WI38 (cell line): ENCODE measurements at regions not wholly inside any gene's neighbourhood (a gene's known extent, or its start where the extent isn't known, plus 50 kb on each side); places are given as distances from the start of the nearest gene placed in this dataset.

Experiments
- H3K4me3 ChIP-seq: 2 replicates; pipeline ENCODE4 v1.5.1; 2011; ENCODE audit warnings: low read depth, mild to moderate bottlenecking, control low read depth, low read length
- CTCF ChIP-seq: IDR thresholded peaks from 2 replicates; pipeline ENCODE4 v1.5.1; 2012; ENCODE audit warnings: low read depth, mild to moderate bottlenecking, control low read depth, low read length

DNA sequence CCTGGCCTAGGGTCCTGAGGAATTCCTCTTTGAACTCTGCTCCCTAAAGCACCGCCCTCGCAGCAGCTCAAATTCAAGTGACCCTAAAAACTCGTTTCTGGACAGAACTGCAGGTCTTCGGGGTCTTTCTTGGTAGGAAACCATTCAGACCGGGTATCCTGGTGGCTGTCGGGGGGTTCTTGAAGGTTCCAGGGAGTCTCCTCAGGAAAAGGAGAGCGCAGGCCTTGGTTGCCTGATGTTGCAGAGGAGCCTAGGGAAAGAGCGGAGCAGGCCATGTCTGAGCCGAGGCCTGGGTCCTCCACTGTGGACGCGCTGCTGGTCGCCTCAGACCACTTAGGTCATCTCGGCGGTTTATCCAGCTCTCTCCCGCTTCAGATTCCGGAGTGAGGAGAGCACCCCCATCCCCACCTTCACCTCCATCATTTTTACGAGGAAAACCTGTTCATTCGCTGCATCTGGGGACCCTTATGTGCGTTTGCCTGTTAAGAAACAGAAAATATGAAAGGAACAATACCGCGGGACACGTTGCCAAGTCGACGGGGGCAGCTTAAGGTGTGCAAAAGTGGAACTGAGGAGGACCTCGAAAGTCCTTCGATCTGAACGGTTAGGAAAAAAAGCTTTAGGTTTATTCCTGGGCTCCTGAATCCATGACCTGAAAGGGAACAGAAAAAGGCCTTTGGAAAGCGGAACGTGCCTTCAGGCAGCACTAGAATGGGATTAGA lies 299.4 kb downstream of the PARP8 start:
- TF ChIP-seq CTCF = no peak
- no peak overlapping the region for H3K4me3 ChIP-seq

DNA sequence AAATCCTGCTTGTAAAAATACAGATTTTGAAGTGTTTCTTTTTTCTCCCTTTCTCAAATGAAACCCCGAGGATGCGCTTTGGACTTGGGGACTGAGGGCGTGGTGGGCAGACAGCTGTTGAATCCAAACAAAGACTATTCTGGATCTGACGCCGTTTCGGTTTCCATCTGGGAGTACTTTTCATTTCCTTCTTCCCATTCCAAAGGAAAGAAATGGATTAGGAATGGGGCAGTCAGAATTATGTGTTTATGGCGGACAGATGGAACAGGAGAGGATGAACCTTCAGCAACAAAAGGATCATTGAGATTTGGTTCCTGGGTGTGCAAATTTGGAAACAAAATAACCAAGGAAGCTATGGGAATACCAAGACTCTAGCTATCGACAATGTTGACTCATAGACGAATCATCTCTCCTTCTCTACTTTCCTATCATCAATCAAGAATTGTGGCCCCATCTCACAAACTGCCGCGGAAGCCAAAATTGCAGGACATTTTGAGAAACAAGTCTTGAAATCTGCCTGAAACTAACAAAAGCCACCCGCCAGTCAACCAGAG lies 300.6 kb downstream of the PARP8 start:
- TF ChIP-seq CTCF = no peak
- H3K4me3 ChIP-seq = peak overlapping the region; percentile 57

GRCh38 chr5:50967563-50968355 lies 301.3 kb downstream of the PARP8 start:
- peak overlapping the region; percentile 57 for H3K4me3 ChIP-seq
- TF ChIP-seq CTCF = no peak

GRCh38 chr5:50968356-50969149 lies 302.1 kb downstream of the PARP8 start:
- H3K4me3 ChIP-seq = peak overlapping the region; percentile 57
- TF ChIP-seq CTCF = no peak

GRCh38 chr5:50969151-50970031 lies 303.0 kb downstream of the PARP8 start:
- TF ChIP-seq CTCF = no peak
- H3K4me3 ChIP-seq = peak overlapping the region; percentile 57

DNA sequence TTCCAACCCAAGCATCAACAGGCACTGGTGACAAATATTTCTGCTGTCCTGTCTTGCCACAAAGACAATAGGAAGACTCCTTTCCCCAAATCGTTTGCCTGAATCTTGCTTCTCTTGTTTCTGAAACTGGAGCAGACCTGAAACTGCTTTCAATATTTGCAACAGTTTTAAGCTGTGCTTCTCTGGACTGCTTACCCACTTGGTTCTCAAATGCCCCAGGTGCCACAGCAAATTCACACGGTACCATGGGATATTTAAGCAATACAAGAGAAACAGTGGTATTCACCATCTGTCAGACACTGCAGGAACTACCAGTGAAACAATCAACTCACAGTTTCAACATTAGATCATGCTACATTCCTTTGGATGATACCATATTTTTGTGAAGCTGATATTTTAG lies 309.4 kb downstream of the PARP8 start:
- no peak overlapping the region for H3K4me3 ChIP-seq
- TF ChIP-seq CTCF = no peak
